A549 (cell line): ENCODE measurements at regions not wholly inside any gene's neighbourhood (a gene's known extent, or its start where the extent isn't known, plus 50 kb on each side); places are given as distances from the start of the nearest gene placed in this dataset.

Source experiments
- BCL3 ChIP-seq: fragments of >200 bp; sonication (Bioruptor Twin); formaldehyde crosslinking; IDR thresholded peaks from 3 replicates; pipeline ENCODE4 v1.6.1; 2016
- CTCF ChIP-seq: fragments of >200 bp; sonication (Bioruptor Twin); formaldehyde crosslinking; IDR thresholded peaks from 3 replicates; pipeline ENCODE4 v1.5.1; 2016
- EP300 ChIP-seq, 2 experiments: fragments of >200 bp; sonication (Bioruptor Twin); formaldehyde crosslinking; IDR thresholded peaks; 2 replicates in 1 of 2; 3 replicates in 1 of 2; pipeline ENCODE4 v1.6.1; 2016 to 2017
- HES2 ChIP-seq: fragments of >200 bp; sonication (Bioruptor Twin); formaldehyde crosslinking; IDR thresholded peaks from 2 replicates; pipeline ENCODE4 v1.6.1; 2016
- NR3C1 ChIP-seq: fragments of >200 bp; sonication (Bioruptor Twin); formaldehyde crosslinking; IDR thresholded peaks from 3 replicates; pipeline ENCODE4 v1.6.1; 2017
- PHF8 ChIP-seq: fragments of 200-600 bp; sonication (generic); IDR thresholded peaks from 2 replicates; pipeline ENCODE4 v1.6.1; 2016; ENCODE audit warnings: low read depth, mild to moderate bottlenecking, antibody characterized with exemption, moderate library complexity, borderline replicate concordance
- POLR2A ChIP-seq: IDR thresholded peaks from 2 replicates; pipeline ENCODE4 v1.6.1; 2012; ENCODE audit warnings: mild to moderate bottlenecking, low read length
- REST ChIP-seq: fragments of 200-600 bp; sonication (generic); IDR thresholded peaks from 2 replicates; pipeline ENCODE4 v1.6.1; 2016; ENCODE audit warnings: antibody characterized with exemption, mild to moderate bottlenecking, moderate library complexity

- TF ChIP-seq EP300 (IDR thresholded peaks at IDR 0.05) (no peak), CTCF (no peak), POLR2A (no peak), HES2 (no peak), REST (no peak), BCL3 (no peak), PHF8 (no peak), NR3C1 (no peak)
Measured at GRCh38 chr4:123497340-123497739, 100.7 kb downstream of the SPRY1 start.
